MM.1S (cell line): ENCODE measurements at regions not wholly inside any gene's neighbourhood (a gene's known extent, or its start where the extent isn't known, plus 50 kb on each side); places are given as distances from the start of the nearest gene placed in this dataset.

Experiments used
- DNase-seq: peaks from one replicate; pipeline ENCODE4 v3.0.0-alpha.2; 2015
- H2AFZ ChIP-seq: fragments of 300-600 bp; sonication (generic); 2 replicates; pipeline ENCODE4 v1.6.0; 2016; ENCODE audit warnings: antibody characterized with exemption, low read length
- H3F3A ChIP-seq: fragments of 300-600 bp; sonication (generic); 2 replicates; pipeline ENCODE4 v1.6.1; 2016; ENCODE audit warnings: mild to moderate bottlenecking, antibody characterized with exemption, low read length, moderate library complexity, mixed read lengths; ENCODE audit not compliant: insufficient read depth
- H3K27ac ChIP-seq: fragments of 300-600 bp; sonication (generic); 2 replicates; pipeline ENCODE4 v1.5.1; 2016; ENCODE audit warnings: mild to moderate bottlenecking, low read length
- H3K27me3 ChIP-seq: fragments of 300-600 bp; sonication (generic); replicated peaks from 2 replicates; pipeline ENCODE4 v1.6.0; 2016; ENCODE audit warnings: low read length; ENCODE audit not compliant: insufficient read depth
- H3K36me3 ChIP-seq: fragments of 300-600 bp; sonication (generic); replicated peaks from 2 replicates; pipeline ENCODE4 v1.6.1; 2016; ENCODE audit warnings: mild to moderate bottlenecking, low read length, mixed read lengths; ENCODE audit not compliant: insufficient read depth
- H3K4me1 ChIP-seq: fragments of 300-600 bp; sonication (generic); 2 replicates; pipeline ENCODE4 v1.6.1; 2016; ENCODE audit warnings: low read length, mixed read lengths
- H3K4me2 ChIP-seq: fragments of 300-600 bp; sonication (generic); 2 replicates; pipeline ENCODE4 v1.6.0; 2016; ENCODE audit warnings: low read depth, low read length
- H3K4me3 ChIP-seq: fragments of 300-600 bp; sonication (generic); 2 replicates; pipeline ENCODE4 v1.5.1; 2016; ENCODE audit warnings: low read length, mixed read lengths
- H3K79me2 ChIP-seq: fragments of 300-600 bp; sonication (generic); 2 replicates; pipeline ENCODE4 v1.6.1; 2016; ENCODE audit warnings: mixed run types, low read length, mixed read lengths
- H3K9ac ChIP-seq: fragments of 300-600 bp; sonication (generic); 2 replicates; pipeline ENCODE4 v1.6.1; 2016; ENCODE audit warnings: low read length, mixed read lengths
- H3K9me2 ChIP-seq: fragments of 300-600 bp; sonication (generic); replicated peaks from 2 replicates; pipeline ENCODE4 v1.6.1; 2016; ENCODE audit warnings: mild to moderate bottlenecking, low read length, mixed read lengths; ENCODE audit not compliant: insufficient read depth
- H3K9me3 ChIP-seq: fragments of 300-600 bp; sonication (generic); replicated peaks from 2 replicates; pipeline ENCODE4 v1.6.1; 2016; ENCODE audit warnings: mild to moderate bottlenecking, low read length, mixed read lengths; ENCODE audit not compliant: insufficient read depth
- H4K20me1 ChIP-seq: fragments of 300-600 bp; sonication (generic); 2 replicates; pipeline ENCODE4 v1.6.1; 2016; ENCODE audit warnings: mild to moderate bottlenecking, low read length, moderate library complexity, mixed read lengths; ENCODE audit not compliant: insufficient read depth
- EZH2 ChIP-seq: fragments of 300-600 bp; sonication (generic); optimal IDR thresholded peaks from 2 replicates; pipeline ENCODE3; 2017; ENCODE audit warnings: low read depth, mild to moderate bottlenecking, antibody characterized with exemption, low read length, mixed read lengths
- EZH2phosphoT487 ChIP-seq: fragments of 300-600 bp; sonication (generic); IDR thresholded peaks from 2 replicates; pipeline ENCODE4 v1.6.1; 2018; ENCODE audit warnings: antibody characterized with exemption, low read length
- TF ChIP-seq, protein P1 (sequence below): fragments of 300-600 bp; sonication (generic); IDR thresholded peaks from 2 replicates; pipeline ENCODE4 v1.5.1; 2016; ENCODE audit warnings: antibody characterized with exemption, low read length, mixed read lengths

DNA sequence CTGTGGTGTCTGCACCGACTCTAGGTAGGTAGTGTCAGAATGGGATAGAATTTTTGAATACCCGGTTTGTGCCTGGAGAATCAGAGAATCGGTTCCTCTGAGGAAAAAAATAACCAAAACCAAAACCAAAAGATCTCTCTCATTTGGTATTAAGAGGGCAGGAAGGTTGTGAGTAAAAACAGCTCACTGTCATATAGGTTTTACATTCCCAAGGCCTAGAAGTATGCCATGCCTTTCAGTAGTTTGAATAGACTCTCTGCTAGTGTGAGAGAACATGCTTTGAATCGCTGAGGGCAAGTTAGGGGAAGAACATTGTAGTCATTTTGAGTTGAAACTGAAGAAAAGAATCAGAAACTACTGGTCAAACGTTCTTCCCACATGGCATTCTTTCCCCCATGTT, 411.4 kb upstream of the CD180 start:
- Histone ChIP-seq H3K9me3 (no peaks in the 10 kb centered on the region), H3K27ac (no peak overlapping the region), H3K4me1 (no peaks in the 10 kb centered on the region), H3K79me2 (no peaks in the 10 kb centered on the region), H3F3A (no peaks in the 10 kb centered on the region), H3K36me3 (no peaks in the 10 kb centered on the region), H3K27me3 (no peaks in the 10 kb centered on the region), H4K20me1 (no peaks in the 10 kb centered on the region), H2AFZ (peak overlapping the region; percentile 36; the same call in 1 of the 2 replicates), H3K4me3 (no peak overlapping the region; the same call in 1 of the 2 replicates), H3K4me2 (peak overlapping the region; percentile 29; the same call in 1 of the 2 replicates), H3K9me2 (no peaks in the 10 kb centered on the region), H3K9ac (no peak overlapping the region)
- no peak for TF ChIP-seq EZH2phosphoT487
- TF ChIP-seq, protein P1, sequence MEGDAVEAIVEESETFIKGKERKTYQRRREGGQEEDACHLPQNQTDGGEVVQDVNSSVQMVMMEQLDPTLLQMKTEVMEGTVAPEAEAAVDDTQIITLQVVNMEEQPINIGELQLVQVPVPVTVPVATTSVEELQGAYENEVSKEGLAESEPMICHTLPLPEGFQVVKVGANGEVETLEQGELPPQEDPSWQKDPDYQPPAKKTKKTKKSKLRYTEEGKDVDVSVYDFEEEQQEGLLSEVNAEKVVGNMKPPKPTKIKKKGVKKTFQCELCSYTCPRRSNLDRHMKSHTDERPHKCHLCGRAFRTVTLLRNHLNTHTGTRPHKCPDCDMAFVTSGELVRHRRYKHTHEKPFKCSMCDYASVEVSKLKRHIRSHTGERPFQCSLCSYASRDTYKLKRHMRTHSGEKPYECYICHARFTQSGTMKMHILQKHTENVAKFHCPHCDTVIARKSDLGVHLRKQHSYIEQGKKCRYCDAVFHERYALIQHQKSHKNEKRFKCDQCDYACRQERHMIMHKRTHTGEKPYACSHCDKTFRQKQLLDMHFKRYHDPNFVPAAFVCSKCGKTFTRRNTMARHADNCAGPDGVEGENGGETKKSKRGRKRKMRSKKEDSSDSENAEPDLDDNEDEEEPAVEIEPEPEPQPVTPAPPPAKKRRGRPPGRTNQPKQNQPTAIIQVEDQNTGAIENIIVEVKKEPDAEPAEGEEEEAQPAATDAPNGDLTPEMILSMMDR: no peak
- TF ChIP-seq EZH2: no peak
- no peak for DNase-seq

DNA sequence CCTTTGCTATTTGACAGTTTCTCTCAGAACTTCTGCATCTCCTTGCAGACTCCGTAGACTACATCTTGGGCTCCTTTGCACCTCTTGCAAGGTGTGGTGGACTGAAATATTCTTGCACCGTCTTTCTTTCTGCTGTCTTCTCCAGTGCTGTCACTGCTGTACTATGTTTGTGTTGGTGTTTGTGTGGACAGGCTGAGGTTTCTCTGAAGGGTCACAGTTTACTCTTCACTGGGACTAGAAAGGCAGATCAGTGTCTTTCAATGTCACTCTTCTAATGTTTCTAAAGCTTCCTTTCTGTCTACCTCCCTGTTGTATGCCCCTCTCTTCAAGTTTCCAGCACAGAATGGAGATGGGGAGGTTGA, 410.0 kb upstream of the CD180 start:
- Histone ChIP-seq H2AFZ (no peak overlapping the region), H3K36me3 (no peaks in the 10 kb centered on the region), H3K79me2 (no peaks in the 10 kb centered on the region), H3F3A (no peaks in the 10 kb centered on the region), H3K27ac (no peak overlapping the region), H3K4me1 (no peaks in the 10 kb centered on the region), H3K4me2 (no peak overlapping the region), H3K4me3 (no peak overlapping the region), H3K27me3 (no peaks in the 10 kb centered on the region), H4K20me1 (no peaks in the 10 kb centered on the region), H3K9ac (no peak overlapping the region), H3K9me3 (no peaks in the 10 kb centered on the region), H3K9me2 (no peaks in the 10 kb centered on the region)
- no peak for DNase-seq
- TF ChIP-seq EZH2phosphoT487 (no peak), EZH2 (no peak)
- TF ChIP-seq, protein P1: no peak

DNA sequence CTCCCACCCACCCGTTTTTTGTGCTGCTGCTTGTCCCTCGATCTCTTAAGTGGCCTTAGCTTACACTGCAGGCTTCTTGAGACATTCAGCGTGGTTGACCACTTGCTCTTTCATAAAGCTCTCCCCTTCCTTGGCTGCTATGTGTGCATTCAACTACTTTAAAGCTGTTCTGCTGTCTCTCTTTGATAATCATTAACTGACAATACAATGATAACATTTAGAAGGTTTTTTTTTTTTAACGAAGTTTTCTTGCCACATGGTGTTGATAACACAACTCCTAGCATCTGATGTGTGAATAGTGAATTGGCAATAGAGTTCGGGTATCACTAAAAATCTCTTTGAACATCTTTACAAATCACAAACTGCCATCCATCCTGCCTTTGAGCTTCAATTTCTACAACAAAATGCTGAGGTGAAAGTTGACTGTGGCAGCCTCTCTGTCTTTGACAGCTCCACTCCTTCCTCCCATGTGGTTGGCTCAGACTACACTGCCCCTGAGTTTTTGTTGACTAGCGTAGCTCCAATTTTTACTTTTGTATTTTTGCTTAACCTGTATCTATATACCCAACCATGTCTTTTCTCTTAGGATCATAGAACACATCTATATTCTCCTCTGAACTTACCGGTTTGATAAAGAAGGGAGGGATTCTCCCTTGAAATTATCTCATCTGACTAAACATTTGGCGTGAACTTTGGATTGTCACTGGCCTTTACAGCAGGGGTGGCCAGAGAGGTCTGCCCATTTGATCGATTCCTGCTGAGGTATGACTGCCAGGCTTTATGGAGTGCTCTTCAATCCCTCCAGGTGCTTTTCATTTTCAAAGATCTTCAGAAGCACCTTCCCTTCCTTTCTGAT, 409.4 kb upstream of the CD180 start:
- Histone ChIP-seq H3K79me2 (no peaks in the 10 kb centered on the region), H3K9me3 (no peaks in the 10 kb centered on the region), H3K36me3 (no peaks in the 10 kb centered on the region), H3K27ac (no peak overlapping the region), H3K9me2 (no peaks in the 10 kb centered on the region), H3F3A (no peaks in the 10 kb centered on the region), H3K4me1 (no peaks in the 10 kb centered on the region), H3K9ac (no peak overlapping the region), H3K4me2 (no peak overlapping the region), H4K20me1 (no peaks in the 10 kb centered on the region), H3K4me3 (no peak overlapping the region), H2AFZ (no peak overlapping the region), H3K27me3 (no peaks in the 10 kb centered on the region)
- TF ChIP-seq, protein P1: no peak
- TF ChIP-seq EZH2phosphoT487 (no peak), EZH2 (no peak)
- no peak for DNase-seq
